Neural cell (in vitro differentiated cells): ENCODE measurements at regions not wholly inside any gene's neighbourhood (a gene's known extent, or its start where the extent isn't known, plus 50 kb on each side); places are given as distances from the start of the nearest gene placed in this dataset.

Source experiments
- H2AFZ ChIP-seq: fragments of 200-600, 300-800 bp; sonication (generic), shearing (Covaris generic); 2 replicates; pipeline ENCODE4 v1.6.0; 2014; ENCODE audit warnings: low read depth, mild to moderate bottlenecking, antibody characterized with exemption, low read length, moderate library complexity
- H3F3A ChIP-seq: fragments of 200-600 bp; shearing (Covaris generic); 2 replicates; pipeline ENCODE4 v1.6.1; 2016; ENCODE audit warnings: mild to moderate bottlenecking, moderate library complexity, mixed read lengths, antibody characterized with exemption, low read length; ENCODE audit not compliant: insufficient read depth, poor library complexity, severe bottlenecking
- H3K27ac ChIP-seq: fragments of 200-600, 300-800 bp; sonication (generic), shearing (Covaris generic); 2 replicates; pipeline ENCODE4 v1.5.1; 2014; ENCODE audit warnings: mild to moderate bottlenecking, low read length, moderate library complexity
- H3K27me3 ChIP-seq: fragments of 300-800, 200-600 bp; sonication (generic), shearing (Covaris generic); 2 replicates; pipeline ENCODE4 v1.6.0; 2014; ENCODE audit warnings: mild to moderate bottlenecking, low read depth, low read length, moderate library complexity; ENCODE audit not compliant: insufficient read depth
- H3K36me3 ChIP-seq: fragments of 300-800, 200-600 bp; sonication (generic), shearing (Covaris generic); 2 replicates; pipeline ENCODE4 v1.5.1; 2014; ENCODE audit warnings: mild to moderate bottlenecking, antibody characterized with exemption, low read length, moderate library complexity; ENCODE audit not compliant: insufficient read depth
- H3K4me2 ChIP-seq: fragments of 300-800, 200-600 bp; sonication (generic), shearing (Covaris generic); 2 replicates; pipeline ENCODE4 v1.6.0; 2014; ENCODE audit warnings: mild to moderate bottlenecking, low read length
- H3K4me3 ChIP-seq: fragments of 300-800, 200-600 bp; sonication (generic), shearing (Covaris generic); 2 replicates; pipeline ENCODE4 v1.5.1; 2014; ENCODE audit warnings: mild to moderate bottlenecking, low read length, moderate library complexity
- H3K79me2 ChIP-seq: fragments of 200-600 bp; shearing (Covaris generic); replicated peaks from 2 replicates; pipeline ENCODE4 v1.6.0; 2014; ENCODE audit warnings: mild to moderate bottlenecking, low read length, moderate library complexity; ENCODE audit not compliant: insufficient read depth
- H3K9ac ChIP-seq: fragments of 300-800, 200-600 bp; sonication (generic), shearing (Covaris generic); 2 replicates; pipeline ENCODE4 v1.6.1; 2016; ENCODE audit warnings: mild to moderate bottlenecking, low read length, mixed read lengths
- H3K9me2 ChIP-seq: fragments of 200-600 bp; shearing (Covaris generic); 2 replicates; pipeline ENCODE4 v1.6.1; 2016; ENCODE audit warnings: mild to moderate bottlenecking, low read length, mixed read lengths; ENCODE audit not compliant: insufficient read depth
- H3K9me3 ChIP-seq: fragments of 200-600, 300-800 bp; sonication (generic), shearing (Covaris generic); 2 replicates; pipeline ENCODE4 v1.6.1; 2016; ENCODE audit warnings: mild to moderate bottlenecking, mixed run types, low read length, moderate library complexity, mixed read lengths
- H4K20me1 ChIP-seq: fragments of 200-600 bp; shearing (Covaris generic); 2 replicates; pipeline ENCODE4 v1.6.1; 2016; ENCODE audit warnings: mild to moderate bottlenecking, mixed run types; ENCODE audit not compliant: insufficient read depth
- CTCF ChIP-seq: fragments of 450-650 bp; IDR thresholded peaks from 2 replicates; pipeline ENCODE4 v1.5.1; 2014; ENCODE audit warnings: antibody characterized with exemption, mild to moderate bottlenecking, moderate library complexity; ENCODE audit not compliant: poor library complexity, severe bottlenecking
- EP300 ChIP-seq: fragments of 450-650 bp; conservative IDR thresholded peaks from 2 replicates; pipeline ENCODE4 v1.6.1; 2014; ENCODE audit warnings: antibody characterized with exemption, mild to moderate bottlenecking, moderate library complexity; ENCODE audit not compliant: poor library complexity, severe bottlenecking
- EZH2 ChIP-seq: fragments of 200-600, 300-800 bp; shearing (Covaris generic), sonication (generic); IDR thresholded peaks from 2 replicates; pipeline ENCODE4 v1.6.1; 2014; ENCODE audit warnings: antibody characterized with exemption, low read length, borderline replicate concordance, mild to moderate bottlenecking; ENCODE audit not compliant: insufficient read depth, poor library complexity, severe bottlenecking
- MXI1 ChIP-seq: fragments of 450-650 bp; conservative IDR thresholded peaks from 2 replicates; pipeline ENCODE4 v1.6.1; 2014; ENCODE audit warnings: antibody characterized with exemption, mild to moderate bottlenecking; ENCODE audit not compliant: poor library complexity, severe bottlenecking
- POLR2AphosphoS5 ChIP-seq: IDR thresholded peaks from 2 replicates; pipeline ENCODE4 v1.6.1; 2012
- RAD21 ChIP-seq: fragments of 450-650 bp; conservative IDR thresholded peaks from 2 replicates; pipeline ENCODE4 v1.6.1; 2014; ENCODE audit warnings: antibody characterized with exemption, mild to moderate bottlenecking, moderate library complexity
- REST ChIP-seq: IDR thresholded peaks from 2 replicates; pipeline ENCODE4 v1.6.1; 2012; ENCODE audit warnings: borderline replicate concordance
- SMC3 ChIP-seq: fragments of 450-650 bp; conservative IDR thresholded peaks from 2 replicates; pipeline ENCODE4 v1.6.1; 2014; ENCODE audit warnings: antibody characterized with exemption, mild to moderate bottlenecking, moderate library complexity; ENCODE audit not compliant: poor library complexity
- TAF1 ChIP-seq: IDR thresholded peaks from 2 replicates; pipeline ENCODE4 v1.6.1; 2012; ENCODE audit warnings: low read depth

- Histone ChIP-seq H3K36me3 (no peaks in the 10 kb centered on the region), H3K9ac (no peak overlapping the region)
Observed at GRCh38 chr2:82199493-82199852, 1894.9 kb upstream of the LRRTM1 start.

GRCh38 chr2:82198809-82199492 is 1894.4 kb upstream of the LRRTM1 start:
- H3K4me2 ChIP-seq: no peak overlapping the region
- no peaks in the 10 kb centered on the region for H3K27me3 ChIP-seq
- no peaks in the 10 kb centered on the region for H3K79me2 ChIP-seq
- no peak overlapping the region for H3K27ac ChIP-seq
- no peaks in the 10 kb centered on the region for H3K9me2 ChIP-seq
- H2AFZ ChIP-seq: no peak overlapping the region
- H3F3A ChIP-seq: no peaks in the 10 kb centered on the region
- no peaks in the 10 kb centered on the region for H4K20me1 ChIP-seq
- H3K36me3 ChIP-seq: no peaks in the 10 kb centered on the region
- H3K4me3 ChIP-seq: no peak overlapping the region
- H3K9me3 ChIP-seq: no peaks in the 10 kb centered on the region
- H3K9ac ChIP-seq: no peak overlapping the region
- TF ChIP-seq MXI1 (no peak), RAD21 (no peak), EP300 (no peak), POLR2AphosphoS5 (no peak), TAF1 (no peak), EZH2 (no peak), REST (no peak), SMC3 (no peak)

More at GRCh38 chr2:82199493-82199852, 1894.9 kb upstream of the LRRTM1 start:
- Histone ChIP-seq H3K27ac (no peak overlapping the region), H3K79me2 (no peaks in the 10 kb centered on the region), H3K9me2 (no peaks in the 10 kb centered on the region), H3K4me3 (no peak overlapping the region), H3F3A (no peaks in the 10 kb centered on the region), H2AFZ (no peak overlapping the region), H3K9me3 (no peaks in the 10 kb centered on the region), H3K27me3 (no peaks in the 10 kb centered on the region), H3K4me2 (no peak overlapping the region), H4K20me1 (no peaks in the 10 kb centered on the region)
- TF ChIP-seq MXI1 (no peak), CTCF (no peak), POLR2AphosphoS5 (no peak), RAD21 (no peak), REST (no peak), EP300 (no peak), TAF1 (no peak), SMC3 (no peak), EZH2 (no peak)
